CD4-positive, alpha-beta T cell treated with Interleukin-10 for 1 hour (primary cell): ENCODE measurements at regions not wholly inside any gene's neighbourhood (a gene's known extent, or its start where the extent isn't known, plus 50 kb on each side); places are given as distances from the start of the nearest gene placed in this dataset.

Experiments
- DNase-seq: peaks from one replicate; pipeline ENCODE4 v3.0.0-alpha.2; 2020

DNA sequence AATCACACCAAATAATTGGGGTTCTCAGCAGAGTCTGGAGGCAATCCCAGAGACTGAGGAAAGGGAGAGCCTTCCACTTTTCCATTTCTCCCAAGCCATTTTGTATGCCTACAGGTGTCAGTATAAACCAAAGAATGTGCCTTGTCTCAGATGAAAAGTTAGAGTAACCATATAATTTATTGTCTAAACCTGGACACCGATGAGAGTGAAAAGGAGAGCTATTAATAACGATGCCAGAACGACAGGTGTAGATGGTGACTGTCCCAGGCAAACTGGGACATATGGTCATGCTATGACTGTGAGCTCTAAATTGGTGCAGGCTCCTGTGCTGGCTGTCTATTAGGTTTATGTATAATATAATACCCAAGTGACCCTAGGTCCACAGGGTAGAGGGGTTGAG lies 219.6 kb downstream of the ARHGAP12 start:
- no peak for DNase-seq

- DNase-seq = no peak
Observed at GRCh38 chr10:31708474-31708873, 220.2 kb downstream of the ARHGAP12 start.

GRCh38 chr10:31708046-31708445 lies 220.6 kb downstream of the ARHGAP12 start:
- no peak for DNase-seq

DNA sequence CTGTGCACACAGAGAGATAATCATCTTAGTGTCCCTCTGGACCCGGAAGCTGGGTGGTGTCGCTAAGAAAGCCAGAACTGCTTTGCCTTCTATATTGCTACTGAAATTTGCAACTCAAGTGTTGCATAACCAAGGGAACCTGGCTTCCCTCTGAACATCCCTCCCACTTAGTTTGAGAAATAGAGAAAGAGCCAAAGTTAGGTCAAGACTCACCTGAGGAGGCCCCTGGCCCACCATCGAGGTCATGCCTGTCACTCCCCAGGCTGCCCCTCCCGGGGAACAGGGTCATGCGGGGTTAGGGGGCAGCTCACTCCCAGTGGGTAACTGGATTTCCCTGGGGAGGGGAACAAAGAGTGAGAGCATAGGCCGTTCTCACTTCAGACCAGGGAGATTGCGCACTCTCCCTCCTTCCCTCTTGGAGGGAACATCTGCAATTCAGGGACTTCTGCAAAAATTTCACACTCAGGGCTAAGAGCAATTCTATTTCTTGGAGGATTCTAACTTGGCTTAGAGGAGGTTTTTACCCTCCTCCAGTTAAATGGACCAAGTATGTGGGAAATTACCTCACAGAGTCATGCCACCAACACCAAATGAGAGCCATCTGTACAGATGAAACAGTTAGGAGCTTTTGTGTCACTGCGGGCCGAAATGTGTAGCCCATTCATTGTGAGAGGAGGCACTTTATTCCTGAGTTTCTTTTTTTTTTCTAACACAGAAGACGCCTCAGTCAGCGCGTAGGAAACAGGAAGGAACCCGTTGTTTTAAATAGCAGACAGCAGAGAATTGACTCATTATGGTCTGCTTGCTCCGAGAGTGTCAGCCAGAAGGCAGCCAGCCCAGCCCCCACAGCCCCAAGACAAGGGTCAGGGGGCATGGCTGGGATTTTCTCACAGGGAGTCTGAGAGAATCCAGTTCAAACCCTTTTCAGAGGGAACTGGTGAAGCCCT lies 221.3 kb downstream of the ARHGAP12 start:
- DNase-seq = peak; percentile 10

DNA sequence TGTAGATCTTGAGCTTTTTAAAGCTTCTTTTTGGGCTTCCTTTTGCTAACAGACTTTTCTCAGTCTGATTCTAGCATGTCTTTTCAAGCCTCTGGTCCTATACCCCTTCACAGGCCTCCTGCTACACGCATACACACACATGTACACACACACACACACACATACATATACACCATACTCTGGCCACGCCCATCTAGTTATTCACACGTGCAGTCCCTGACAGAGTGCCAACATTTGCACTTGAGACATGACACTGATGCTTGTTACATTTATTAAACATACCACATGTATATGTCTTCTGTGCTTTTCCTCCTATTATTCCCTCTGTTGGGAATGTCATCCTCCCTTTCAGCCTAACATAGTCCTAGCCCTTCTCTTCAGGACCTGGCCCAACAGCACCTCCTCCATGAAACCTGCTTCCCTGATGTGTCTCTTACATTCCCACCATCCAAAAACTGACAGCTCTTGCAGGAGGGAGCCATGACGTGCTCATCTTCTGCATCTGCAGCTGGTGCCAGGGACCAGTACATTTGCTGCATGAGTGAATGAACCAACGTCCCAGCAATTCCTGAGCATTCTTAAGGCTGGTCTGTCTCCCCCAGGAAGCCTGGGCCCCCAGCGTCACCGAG lies 222.1 kb downstream of the ARHGAP12 start:
- DNase-seq = no peak

- no peak for DNase-seq
Observed at GRCh38 chr10:31705136-31705535, 223.5 kb downstream of the ARHGAP12 start.

DNA sequence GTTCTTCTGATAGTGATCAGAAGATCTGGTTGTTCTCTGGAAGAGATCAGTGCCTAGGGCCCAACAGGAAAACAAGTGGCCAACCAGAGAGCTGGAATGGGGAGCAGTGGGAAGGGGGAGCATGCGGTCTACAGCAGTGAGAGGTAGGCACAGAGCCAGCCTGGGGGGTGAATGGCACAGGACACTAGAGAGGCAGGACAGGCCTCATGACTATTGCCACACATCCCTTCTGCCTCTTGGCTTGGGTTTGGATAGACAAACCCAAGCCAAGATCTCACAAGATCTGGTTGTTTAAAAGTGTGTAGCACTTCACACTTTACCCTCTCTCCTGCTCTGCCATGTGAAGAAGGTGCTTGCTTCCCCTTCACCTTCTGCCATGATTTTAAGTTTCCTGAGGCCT lies 224.4 kb downstream of the ARHGAP12 start:
- DNase-seq = no peak

- no peak for DNase-seq
Observed at GRCh38 chr10:31702954-31703353, 225.7 kb downstream of the ARHGAP12 start.

DNA sequence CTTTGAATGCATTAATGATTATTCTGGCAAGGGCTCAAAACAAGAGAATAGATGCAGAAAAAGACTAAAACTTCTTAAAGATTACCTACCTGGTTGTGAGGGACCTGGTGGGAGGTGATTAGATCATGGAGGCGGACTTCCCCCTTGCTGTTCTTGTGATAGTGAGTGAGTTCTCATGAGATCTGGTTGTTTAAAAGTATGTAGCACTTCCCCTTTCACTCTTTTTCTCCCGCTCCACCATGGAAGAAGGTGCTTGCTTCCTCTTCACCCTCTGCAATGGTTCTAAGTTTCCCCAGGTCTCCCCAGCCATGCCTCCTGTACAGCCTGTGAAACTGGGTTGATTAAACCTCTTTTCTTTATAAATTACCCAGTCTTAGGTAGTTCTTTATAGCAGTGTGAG lies 226.6 kb downstream of the ARHGAP12 start:
- DNase-seq = no peak

DNA sequence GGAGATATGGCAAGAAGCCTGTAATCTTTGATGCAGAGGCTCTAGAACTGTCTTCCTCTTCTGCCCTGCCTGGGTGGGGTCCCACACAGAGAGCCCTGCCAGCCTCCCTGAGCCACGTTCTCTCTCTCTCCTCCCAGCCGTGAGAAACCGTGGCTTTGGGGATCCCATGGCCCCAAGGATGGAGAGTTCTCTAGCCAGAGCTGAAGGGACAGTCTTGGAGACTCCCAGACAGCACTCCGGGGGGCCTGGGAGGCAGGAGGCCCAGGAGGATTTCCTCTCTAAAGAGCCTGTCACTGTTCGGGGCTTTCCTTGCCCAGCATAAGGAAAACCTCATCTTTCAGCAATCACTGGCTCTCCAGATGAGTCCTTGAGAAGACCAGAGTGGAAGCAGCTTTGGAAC lies 227.1 kb downstream of the ARHGAP12 start:
- DNase-seq = no peak

GRCh38 chr10:31700181-31700611 lies 228.4 kb downstream of the ARHGAP12 start:
- no peak for DNase-seq

- no peak for DNase-seq
Observed at GRCh38 chr10:31698181-31698830, 230.3 kb downstream of the ARHGAP12 start.

DNA sequence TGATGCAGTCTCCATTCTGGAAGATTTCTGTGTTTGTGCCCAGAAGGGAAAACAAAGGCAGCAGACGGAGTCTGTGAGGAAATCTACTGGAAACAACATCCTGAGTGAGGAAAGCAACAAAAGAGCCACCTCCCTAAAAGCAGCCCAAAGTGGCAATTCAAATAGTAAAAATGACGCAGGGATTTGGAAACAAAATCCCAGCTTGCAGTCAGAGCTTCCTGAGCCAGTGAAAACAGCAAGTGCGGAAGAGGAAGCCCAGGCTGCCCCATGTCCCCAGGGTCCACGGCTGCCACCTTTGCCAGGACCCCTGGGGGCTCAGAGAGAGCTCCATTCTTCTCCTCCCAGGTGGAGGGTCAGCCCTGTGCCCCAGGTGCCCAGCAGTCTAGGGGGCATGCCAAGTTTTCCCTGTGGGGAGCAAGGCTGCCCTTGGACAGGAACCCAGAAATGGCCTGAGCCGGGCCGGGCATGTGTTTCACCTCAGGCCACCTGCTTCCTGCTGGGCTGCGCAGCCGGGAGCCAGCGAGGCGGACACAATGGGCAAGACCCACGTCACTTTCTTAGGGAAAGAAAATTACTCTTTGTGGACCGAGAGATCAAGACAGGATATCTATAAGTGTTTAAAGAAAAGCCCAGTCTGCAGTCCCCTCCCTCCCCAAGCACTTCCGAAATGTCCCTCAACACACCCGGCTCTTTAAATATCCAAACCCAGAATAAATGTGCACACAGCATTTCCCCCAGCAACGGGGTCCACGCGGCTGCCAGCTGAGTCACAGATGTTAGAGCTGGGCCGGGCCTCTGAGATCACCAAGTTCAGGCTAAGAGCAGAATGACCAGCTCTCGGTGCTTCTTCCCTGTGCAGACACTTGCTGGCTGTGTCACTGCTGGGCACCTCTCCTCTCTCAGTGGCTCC lies 231.1 kb downstream of the ARHGAP12 start:
- no peak for DNase-seq

DNA sequence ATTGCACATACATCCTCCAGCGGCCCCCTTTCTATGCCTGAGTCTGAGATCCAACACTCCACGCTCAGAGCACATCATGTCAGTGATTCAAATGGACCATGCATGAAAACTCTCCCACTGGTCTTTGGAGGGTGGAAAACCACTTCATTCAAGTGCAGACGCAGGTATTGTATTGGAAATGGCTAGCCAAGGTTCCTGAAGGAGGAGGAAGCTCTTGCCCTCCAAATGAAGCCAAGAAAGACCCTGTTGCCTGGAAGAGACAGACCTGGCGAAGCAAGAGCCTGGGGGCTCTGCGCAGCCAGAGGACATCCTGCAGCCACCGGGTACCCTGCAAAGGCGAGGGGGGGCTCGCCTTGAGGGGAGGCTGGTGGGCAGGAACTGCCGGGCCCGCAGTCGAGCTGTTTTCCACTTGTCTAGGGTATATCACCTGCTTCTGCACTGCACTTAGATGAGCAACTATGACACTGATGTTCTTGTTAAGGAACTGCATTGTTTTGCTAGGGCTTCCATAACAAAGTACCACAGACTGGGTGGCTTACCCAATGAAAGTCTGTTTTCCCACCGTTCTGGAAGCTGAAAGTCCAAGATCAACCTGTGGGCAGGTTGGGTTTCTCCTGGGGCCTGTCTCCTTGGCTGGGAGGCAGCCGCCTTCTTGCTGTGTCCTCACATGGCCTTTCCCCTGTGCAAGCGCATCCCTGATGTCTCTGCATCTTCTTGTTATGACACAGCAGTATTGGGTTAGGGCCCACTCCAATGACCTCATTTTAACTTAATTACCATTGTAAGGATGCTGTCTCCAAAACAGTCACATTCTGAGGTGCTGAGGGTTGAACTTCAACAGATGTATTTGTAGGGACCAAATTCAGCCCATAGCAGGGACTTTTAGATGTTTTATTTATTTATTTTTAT lies 233.4 kb downstream of the ARHGAP12 start:
- no peak for DNase-seq

DNA sequence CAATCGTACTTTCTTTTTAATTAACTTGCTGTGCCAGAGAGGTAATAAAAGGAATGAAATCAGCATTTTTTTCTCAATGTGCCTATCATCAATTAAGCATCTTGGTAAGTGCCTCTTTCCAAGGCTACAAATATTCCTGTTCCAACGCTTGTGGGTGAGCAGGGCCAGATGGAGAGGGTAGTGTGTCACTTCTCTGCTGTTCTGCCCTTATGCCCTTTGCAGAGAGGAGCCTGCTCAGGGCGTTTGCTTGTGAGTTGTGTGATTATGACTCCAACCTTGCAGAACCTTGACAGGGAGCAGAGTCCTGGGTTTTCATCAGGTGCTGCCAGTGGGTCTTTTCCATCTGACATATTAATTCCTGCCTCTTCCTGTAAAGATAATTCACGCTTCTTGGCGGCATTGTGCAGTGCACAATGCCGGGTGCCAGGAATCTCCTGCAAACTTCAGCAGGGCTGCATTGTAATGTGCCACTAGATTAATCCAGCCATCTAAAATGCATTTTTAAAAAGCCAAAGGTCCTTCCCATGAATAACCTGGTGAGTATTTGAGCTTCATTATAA lies 234.4 kb downstream of the ARHGAP12 start:
- no peak for DNase-seq

DNA sequence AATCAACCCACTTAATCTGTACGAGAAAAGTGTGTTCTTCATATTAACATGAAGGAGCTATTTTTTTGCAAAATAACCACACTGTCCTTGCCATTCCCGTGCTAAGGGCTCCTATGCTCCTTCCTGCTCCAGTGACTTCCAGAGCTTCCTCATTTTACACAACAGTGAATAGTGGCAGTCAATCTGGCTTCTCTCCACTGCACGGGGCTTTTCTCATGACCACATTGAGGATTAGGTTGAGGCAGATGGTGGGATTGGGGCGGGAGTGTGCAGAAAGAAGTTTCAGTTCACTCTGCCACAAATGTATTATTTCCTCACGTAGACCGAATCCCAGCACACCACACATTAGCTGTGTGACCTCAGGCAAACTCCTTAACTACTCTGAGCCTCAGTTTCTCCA lies 235.1 kb downstream of the ARHGAP12 start:
- DNase-seq = no peak

GRCh38 chr10:31689233-31689632 lies 239.4 kb downstream of the ARHGAP12 start:
- no peak for DNase-seq

GRCh38 chr10:31687663-31688482 lies 240.8 kb downstream of the ARHGAP12 start:
- DNase-seq = no peak

DNA sequence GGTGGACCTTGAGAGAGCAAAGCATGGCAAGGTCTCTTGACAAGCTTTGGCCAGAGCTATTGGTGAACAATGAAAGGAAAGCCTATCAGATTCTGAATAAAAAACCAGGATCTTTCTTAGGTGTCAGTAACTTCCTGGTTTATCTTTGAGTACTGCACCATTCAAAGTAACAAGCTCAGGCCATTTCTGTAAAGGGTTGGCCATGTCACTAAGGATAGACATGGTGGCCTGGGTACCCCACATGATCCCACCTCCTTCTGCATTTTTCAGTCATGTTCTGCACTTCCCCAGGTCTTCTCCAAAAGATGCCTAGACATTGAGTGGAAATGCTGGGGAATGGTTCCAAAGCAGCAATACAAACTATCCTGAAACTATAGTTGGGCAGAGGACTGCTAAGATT lies 242.0 kb downstream of the ARHGAP12 start:
- DNase-seq = no peak

- DNase-seq = no peak
Observed at GRCh38 chr10:31683682-31684081, 244.9 kb downstream of the ARHGAP12 start.
